Activated CD4-positive, alpha-beta T cell treated with anti-CD3 and anti-CD28 coated beads, Interleukin-2, amount 50 U/mL, for 4 hours (primary cell): ENCODE measurements at regions not wholly inside any gene's neighbourhood (a gene's known extent, or its start where the extent isn't known, plus 50 kb on each side); places are given as distances from the start of the nearest gene placed in this dataset.
"Not testable (repeated sequence)": the region's sequence is repeated elsewhere in the genome, so short reads cannot be mapped to it uniquely, and the experiment has no call there.

Source experiments
- DNase-seq, 2 experiments: peaks; one replicate each; pipeline ENCODE4 v3.0.0-alpha.2; 2020

DNA sequence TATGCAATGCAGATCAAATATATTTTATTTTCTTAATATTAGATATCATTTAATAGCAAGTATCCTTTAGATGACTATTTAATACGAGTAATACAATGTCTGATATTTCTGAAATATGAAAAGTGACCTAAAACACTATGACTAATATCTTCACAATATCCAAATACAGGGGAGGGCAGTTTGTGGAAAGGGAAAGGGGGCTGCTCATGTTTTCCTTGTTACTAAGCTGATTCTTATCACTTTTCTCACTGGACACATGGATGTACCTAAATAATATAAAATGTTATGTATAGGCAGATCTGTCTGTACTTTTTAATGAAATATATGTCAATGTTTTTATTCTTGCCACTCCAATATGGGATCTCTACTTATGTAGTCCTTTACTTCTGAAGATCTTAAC is 1879.1 kb upstream of the ACO1 start:
- no peak for DNase-seq

DNA sequence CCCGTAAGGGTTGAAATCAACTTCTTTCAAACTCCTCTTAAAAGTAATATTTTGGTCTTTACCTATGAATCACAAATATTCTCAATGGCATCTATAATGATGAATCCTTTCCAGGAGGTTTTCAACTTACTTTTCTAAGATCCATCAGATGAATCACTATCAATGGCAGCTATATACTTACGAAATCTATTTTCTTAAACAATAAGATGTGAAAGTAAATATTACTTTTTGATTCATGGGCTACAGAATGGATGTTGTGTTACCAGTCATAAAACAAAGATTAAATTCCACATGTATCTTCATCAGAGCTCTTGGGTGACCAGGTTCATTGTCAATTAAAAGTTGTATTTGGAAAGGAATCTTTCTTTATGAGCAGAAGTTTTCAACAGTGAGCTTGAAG is 1877.7 kb upstream of the ACO1 start:
- DNase-seq: no peak

DNA sequence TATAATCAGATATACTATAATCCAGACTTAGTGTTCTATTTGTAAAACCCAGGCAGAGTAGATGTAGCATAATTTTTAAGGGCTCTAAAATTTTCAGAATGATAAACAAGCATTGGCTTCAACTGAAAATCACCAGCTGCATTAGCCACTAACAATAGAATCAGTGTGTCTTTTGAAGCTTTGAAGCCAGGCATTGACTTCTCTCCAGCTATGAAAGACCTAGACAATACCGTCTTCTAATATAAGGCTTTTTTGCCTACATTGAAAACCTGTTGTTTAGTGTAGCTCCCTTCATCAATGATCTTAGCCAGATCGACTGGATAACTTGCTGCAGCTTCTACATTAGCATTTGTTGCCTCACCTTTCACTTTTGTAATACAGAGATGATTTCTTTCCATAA is 1877.3 kb upstream of the ACO1 start:
- no peak for DNase-seq

DNA sequence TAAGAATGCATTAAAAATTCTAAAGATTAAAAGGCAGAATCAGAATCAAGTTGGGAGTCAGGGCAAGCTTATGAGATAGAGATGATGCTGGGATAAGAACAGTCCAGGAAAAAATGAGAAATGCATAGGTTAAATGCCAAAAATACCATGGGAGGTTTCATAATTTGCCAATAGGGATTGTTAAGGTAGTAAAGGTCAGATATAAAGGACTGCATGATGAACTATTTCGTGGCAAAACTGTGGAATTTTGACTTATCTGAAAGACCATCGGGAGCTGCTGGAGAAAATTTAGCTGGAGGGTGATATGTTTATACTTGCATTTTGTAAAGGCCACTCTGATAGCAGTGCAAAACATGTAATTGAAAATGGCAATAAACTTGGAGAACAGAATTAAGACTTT is 1872.8 kb upstream of the ACO1 start:
- DNase-seq: no peak

DNA sequence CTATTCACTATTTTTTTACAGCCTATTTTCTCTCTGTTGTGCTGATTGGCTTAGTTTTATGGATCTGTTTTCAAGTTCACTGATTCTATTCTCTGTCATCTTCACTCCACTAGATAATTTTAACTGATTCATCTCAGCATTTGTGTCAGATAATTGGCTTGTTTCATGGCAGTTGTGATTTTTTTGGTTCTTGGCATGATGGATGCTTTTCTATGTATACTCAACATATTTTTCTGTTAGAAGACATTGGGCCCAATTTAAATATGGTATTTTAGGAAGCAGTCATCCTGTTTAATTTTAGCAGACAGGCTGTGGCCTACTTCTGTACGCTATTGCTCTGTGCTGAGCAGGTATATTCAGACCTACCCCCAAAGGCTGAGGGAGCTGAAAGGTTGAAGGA is 1865.3 kb upstream of the ACO1 start:
- no peak for DNase-seq

DNA sequence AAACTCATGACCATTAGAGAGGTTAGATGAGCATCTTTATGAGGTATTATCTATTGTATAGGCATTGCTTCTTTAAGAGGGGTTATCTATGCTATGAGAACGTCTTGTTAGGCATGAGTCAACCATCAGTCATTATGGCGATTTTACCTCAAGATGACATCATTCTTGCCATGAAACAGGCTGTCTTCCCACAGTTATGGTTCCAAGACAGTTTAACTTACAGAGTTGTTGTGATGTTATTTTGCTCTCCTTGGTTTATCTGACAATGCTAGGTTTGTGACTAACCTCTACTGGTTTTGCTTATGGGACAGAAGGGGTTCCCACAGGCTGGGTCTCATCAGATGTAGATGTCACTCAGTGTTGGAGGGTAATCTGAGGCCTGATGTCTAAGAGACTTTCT is 1864.7 kb upstream of the ACO1 start:
- DNase-seq: no peak

DNA sequence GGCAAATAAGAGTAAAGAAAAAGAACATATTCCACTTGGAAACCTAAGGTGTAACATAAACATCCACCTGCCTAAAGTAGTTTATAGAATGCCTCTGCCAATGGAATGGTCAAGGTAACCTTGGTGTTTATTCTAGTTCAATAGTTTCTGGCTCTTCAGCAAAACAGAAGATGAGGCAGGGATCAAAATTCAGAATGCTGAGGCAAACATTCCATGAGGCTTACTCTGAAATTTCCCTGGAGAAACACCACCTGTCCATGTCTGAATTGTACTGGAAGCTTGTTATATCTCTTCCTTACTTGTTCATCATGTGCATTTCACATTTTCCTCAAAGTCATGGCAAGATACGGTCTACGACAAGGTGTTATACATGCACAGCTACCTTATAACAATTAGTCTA is 1862.4 kb upstream of the ACO1 start:
- DNase-seq: no peak

DNA sequence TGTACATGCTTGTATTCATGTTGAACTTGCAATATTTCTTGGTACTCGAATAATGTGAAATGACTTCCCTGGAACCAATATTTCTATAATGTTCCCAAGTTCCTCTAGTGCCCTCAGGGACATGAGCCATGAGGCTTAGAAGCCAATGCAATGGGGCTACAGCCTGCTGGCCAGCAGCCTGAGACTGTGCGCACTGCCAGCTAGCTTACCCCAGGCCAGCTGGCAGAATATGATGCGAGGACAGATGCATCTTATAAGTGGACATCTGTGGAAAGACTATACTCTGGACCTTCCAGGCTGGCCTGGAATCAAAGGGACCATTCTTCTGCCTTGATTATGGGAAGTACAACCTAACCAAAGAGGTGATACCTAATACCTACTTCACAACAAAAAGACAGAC is 1862.0 kb upstream of the ACO1 start:
- no peak for DNase-seq

DNA sequence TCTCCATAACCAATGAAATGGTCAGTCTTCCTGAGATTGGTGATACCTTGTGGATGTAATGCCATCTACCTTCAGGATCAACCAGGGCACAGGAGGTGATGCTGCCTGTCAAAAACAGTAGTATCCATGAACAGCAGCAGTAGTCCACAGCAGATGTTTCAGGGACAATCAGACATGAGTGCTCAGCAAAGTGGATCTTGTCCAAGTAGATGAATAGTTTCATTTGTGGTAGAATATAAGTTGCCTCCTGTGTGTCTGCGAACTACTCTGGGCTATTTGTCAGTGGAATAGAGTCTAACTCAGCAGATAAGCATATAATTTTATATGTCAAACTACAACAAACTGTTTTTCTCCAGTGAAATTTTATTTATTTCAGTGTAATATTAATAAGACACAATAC is 1860.1 kb upstream of the ACO1 start:
- no peak for DNase-seq

DNA sequence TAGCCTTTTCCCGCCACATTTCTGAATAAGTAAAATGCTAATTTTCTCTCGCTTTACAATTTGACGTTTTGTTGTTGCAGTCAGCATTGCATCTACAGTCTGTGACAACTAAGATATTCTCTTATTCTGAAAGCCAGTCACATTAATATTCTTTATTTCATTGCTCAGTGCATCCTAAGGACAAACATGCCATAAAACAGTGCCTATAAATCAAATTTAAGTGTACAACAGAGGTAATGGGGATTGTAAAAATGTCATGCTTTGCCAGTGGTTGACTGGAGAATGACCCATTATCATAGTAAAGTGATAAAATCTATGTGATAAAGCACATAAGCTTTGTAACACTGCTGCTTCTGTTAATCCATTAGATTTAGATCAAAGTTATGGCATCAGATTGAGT is 1850.0 kb upstream of the ACO1 start:
- no peak for DNase-seq

DNA sequence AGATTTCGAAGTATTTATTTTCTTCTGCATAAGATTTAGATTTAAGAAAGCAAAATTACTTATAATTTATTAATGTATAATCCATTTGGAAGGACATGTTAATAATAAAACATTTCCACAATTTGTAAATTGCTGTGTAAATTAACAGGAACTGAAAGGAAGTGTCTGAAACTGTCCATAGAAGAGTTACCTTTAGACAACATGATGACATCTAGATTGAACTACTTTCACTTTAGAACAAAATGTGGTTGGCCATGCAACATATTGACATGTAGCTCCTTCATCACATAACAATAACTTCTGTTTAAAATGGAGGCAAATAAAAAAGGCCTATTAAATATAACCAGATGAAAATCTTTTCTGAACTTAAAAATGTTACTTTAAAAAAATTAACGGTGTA is 1849.5 kb upstream of the ACO1 start:
- no peak for DNase-seq

DNA sequence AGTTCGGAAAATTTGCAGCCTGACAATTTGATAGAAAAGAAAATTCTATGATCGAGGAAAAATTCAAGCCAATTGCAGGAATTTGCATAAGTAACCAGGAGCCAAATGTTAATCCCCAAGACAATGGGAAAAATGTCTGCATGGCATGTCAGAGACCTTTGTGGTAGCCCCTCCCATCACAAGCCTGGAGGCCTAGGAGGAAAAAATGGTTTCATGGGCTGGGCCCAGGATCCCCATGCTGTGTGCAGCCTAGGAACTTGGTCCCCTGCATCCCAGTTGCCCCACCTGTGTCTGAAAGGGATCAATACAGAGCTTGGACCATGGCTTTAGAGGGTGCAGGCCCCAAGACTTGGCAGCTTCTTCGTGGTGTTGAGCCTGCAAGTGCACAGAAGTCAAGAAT is 1847.9 kb upstream of the ACO1 start:
- DNase-seq: no peak

DNA sequence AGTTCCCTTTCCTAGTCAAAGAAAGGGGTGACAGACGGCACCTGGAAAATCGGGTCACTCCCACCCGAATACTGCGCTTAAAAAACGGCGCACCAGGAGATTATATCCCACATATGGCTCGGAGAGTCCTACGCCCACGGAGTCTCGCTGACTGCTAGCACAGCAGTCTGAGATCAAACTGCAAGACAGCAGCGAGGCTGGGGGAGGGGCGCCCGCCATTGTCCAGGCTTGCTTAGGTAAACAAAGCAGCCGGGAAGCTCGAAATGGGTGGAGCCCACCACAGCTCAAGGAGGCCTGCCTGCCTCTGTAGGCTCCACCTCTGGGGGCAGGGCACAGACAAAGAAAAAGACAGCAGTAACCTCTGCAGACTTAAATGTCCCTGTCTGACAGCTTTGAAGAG is 1844.7 kb upstream of the ACO1 start:
- not testable (repeated sequence) for DNase-seq

DNA sequence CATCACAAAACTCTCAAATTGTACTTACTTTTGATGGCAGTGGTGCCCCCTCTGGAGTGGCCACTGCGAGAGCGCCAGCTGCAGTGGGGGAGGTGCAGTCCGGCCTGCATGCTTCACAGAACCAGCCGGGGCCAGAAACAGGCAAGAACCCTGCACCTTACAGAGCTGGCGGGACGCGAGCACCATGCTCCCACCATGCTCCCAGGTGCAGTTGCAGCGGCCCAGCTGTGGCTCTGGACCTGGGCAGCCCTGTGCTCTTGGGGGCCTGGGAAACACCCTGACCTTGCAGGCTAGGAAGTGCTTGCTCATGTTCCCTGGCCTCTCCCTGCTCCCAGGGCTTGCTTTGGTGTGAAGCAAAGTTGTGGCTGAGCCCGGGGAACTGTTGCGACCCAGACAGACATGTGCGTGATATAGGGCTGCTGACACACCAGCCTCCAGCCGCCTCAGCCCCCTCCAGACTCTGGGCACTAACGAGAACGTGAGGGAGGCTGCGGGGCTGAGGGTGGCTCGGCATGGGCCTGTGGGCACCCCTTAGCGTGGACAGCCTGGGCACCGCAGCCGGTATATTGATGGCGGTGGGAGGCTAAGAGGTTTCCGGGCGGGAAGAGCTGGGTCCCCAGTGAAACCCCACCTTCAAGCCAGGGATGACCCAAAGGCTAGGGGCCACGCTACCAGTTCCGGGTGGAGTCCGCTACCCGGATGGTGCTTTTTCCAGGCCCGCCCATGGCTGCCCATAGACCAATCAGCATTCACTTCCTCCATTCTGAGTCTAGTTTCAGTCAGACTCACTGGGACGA is 1809.9 kb upstream of the ACO1 start:
- DNase-seq: no peak

DNA sequence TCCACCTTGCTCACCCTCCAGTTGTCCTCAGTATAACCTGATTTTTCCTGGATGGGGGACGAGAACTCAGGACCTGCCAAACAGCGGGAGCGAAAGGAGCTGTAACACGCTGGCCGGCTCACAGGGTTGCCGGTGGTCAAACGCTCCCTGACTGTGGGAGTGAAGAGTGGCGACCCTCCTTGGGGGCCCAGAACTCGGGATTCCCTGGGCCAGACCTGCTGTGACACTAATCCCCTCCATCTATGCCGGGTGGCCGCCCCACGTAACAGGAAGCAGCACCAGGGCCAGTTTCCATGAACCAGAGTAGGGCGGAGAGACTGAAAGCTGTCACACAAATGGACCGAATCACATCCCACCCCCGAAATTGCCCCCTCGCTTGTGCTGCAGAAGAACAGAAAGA is 1809.2 kb upstream of the ACO1 start:
- DNase-seq: no peak

DNA sequence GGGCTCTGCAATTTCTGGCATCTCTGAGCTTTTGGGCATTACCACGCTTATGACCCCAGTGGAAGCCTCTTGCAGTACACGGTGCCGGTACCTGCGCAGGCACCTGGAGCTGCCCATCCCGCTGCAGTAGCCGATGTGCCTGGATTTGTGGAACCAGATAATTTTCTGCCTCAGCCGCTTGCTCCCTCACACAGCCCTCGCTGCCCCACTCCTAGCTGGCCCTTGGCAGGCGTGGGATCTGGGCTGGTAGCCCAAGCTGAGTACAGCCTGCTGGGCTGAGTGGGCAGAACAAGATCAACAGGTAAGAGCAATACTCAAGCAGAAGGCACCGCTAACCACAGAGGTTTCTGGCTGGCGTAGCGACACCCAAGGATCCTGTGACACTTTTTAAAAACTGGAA is 1808.8 kb upstream of the ACO1 start:
- no peak for DNase-seq

DNA sequence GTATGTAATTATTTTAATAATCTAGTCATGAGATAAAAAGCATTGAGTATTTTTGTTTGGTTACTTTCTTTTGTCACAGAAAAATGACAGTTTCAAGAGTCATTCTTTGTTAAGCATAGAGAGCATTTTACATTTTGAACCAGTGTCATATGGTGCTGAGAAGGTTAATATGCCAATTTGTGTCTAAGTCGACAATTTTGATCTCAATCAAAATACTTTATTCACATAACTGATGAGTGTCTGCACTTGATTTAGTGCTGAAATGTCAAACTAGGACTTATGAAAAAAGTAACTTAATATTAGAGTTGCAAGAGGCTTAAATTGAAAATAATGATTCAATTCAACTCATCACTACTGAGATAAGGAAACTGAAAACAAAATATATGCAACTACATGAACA is 1804.6 kb upstream of the ACO1 start:
- no peak for DNase-seq

DNA sequence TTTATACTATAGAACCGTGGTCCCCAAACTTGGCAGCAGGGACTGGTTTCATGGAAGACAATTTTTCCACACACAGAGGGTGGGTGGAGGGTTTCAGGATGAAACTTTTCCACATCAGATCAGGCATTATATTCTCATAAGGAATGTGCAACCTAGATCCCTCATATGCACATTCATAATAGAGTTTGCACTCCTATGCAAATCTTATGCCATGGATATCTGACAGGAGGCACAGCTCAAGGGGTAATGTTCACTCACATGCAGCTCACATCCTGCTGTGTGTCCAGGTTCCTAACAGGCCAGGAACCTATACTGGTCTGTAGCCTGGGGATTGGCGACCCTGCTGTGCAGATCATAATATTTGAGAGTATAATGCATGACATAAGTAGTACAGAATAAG is 1802.2 kb upstream of the ACO1 start:
- DNase-seq: no peak

DNA sequence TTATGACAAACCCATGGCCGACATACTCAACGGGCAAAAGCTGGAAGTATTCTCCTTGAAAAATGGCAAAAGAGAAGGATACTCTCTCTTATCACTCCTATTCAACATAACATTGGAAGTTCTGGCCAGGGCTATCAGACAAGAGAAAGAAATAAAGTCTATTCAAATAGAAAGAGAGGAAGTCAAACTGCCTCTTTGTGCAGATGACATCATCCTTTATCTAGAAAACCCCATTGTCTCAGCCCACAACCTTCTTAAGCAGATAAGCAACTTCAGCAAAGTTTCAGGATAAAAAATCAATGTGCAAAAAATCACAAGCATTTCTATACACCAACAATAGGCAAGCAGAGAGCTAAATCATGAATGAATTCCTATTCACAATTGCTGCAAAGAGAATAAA is 1799.9 kb upstream of the ACO1 start:
- DNase-seq: no peak

DNA sequence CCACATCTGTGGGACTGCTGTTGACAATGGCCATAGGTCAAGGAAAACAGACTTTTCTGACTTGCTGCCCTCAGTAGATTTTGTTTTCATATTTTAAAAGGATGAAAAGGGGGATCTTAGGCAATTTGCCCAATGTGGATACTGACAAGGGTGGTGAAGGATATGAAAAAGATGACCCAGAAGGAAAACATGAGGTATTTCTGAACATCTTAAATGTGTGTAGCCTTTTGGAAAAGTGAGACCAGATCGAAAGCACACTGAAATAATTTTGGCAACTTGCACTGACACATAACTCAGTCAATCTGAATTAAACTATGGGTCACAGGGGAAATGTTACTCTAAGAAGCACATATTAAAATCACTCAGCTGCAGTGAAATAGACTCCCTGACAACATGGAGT is 1793.0 kb upstream of the ACO1 start:
- DNase-seq: no peak

DNA sequence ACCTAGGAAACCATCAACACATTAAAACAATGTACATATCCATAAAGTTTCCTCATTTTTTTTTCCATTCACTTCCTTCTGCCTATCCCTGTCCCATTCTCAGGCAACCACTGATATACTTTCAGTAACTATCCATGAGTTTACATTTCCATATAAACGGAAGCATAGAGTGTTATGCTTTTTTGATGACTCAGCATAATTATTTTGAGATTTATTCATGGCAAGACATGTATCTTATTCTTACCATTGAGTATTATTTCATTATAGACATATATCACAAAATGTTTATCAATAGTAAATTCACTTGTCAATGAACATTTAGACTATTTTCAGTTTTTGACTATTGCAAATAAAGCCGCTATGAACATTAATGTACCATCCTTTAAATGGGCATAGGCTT is 1786.8 kb upstream of the ACO1 start:
- no peak for DNase-seq

DNA sequence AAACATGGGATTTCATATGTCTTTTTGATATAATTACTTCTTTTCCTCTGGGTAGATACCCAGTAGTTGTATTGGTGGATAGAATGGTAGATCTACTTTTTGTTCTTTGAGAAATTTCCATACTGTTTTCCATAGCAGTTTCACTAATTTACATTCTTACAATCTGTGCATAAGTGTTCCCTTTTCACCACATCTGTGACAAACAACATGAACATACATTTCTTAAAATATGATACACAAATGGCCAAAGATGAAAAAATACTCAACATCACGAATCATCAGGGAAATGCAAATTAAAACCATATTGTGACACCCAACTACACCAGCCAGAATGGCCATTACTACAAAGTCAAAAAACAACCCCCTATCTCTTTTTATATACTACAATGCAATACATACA is 1778.5 kb upstream of the ACO1 start:
- no peak for DNase-seq

DNA sequence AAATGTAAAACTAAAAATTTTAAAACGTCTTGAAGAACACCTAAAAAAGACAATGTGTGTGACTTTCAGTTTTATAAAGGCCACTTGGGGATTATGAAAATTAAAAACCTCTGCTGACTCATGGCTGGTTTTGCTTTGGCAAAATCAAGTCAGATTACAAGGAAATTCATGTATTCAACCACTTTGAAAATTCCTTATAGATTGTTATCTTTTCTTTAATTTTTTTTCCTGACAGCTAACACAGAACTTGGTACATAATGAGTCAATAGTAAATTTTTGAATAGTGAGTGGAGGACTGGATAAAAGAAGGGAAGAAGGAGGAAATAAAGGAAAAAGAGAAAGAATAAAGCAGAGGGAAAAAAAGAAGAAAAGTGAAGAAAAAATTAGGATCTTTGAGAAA is 1774.7 kb upstream of the ACO1 start:
- no peak for DNase-seq

DNA sequence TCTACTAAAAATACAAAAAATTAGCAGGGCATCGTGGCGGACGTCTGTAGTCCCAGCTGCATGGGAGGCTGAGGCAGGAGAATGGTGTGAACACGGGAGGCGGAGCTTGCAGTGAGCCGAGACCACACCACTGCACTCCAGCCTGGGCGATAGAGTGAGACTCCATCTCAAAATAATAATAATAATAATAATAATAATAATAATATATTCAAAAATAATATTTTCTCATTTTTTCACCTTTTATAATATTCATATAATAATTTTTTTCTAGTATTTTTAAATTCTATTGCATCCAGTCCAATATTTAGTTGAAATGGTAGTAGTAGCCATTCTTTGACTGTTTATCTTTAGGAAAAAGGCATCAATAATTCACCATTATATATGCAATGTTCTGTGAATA is 1767.7 kb upstream of the ACO1 start:
- DNase-seq: not testable (repeated sequence)

DNA sequence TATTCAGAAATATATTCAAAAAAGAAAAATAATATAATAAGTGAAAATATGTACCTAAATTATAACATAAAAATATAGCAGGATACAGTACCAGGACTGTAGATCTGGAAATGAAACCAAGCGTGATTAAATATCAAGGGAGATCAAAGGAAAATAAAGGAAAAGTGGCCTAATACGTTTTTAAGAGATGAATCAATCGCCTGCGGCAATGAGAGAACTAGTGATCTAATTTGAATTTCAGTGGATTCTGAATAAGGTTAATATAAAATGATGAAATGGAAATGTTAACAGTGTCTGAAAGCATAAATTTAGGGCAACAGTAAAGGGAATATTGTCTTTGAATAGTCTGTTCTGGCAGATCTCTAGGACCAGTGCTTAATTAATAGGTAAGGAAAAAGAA is 1761.9 kb upstream of the ACO1 start:
- no peak for DNase-seq
